Astrocyte (in vitro differentiated cells and primary cell): ENCODE measurements at regions not wholly inside any gene's neighbourhood (a gene's known extent, or its start where the extent isn't known, plus 50 kb on each side); places are given as distances from the start of the nearest gene placed in this dataset.
A peak's percentile ranks its signal among the peaks of the same experiment; 100 is the strongest.

ENCODE experiments used
- DNase-seq: peaks from one replicate; pipeline ENCODE4 v3.0.0-alpha.2; 2010; ENCODE audit warnings: low read depth
- FAIRE-seq: peaks from 2 replicates; lab custom pipeline; 2011; peaks lifted over from hg19 to GRCh38; lab: Jason Lieb, UNC
- H2AFZ ChIP-seq: 2 replicates; pipeline ENCODE4 v1.6.0; 2012; ENCODE audit warnings: low read depth, low read length, inconsistent platforms
- H3K27ac ChIP-seq: 2 replicates; pipeline ENCODE4 v1.5.1; 2011; ENCODE audit warnings: low read depth, low read length, inconsistent platforms
- H3K27me3 ChIP-seq: 2 replicates; pipeline ENCODE4 v1.6.0; 2011; ENCODE audit warnings: low read length, inconsistent platforms; ENCODE audit not compliant: insufficient read depth
- H3K36me3 ChIP-seq: 2 replicates; pipeline ENCODE4 v1.5.1; 2011; ENCODE audit warnings: low read length, inconsistent platforms; ENCODE audit not compliant: insufficient read depth
- H3K4me1 ChIP-seq: 2 replicates; pipeline ENCODE4 v1.5.1; 2011; ENCODE audit warnings: low read length, inconsistent platforms; ENCODE audit not compliant: insufficient read depth
- H3K4me2 ChIP-seq: 2 replicates; pipeline ENCODE4 v1.6.0; 2012; ENCODE audit warnings: low read length, inconsistent platforms
- H3K4me3 ChIP-seq: 2 replicates; pipeline ENCODE4 v1.5.1; 2011; ENCODE audit warnings: low read depth, mild to moderate bottlenecking, low read length, inconsistent platforms; ENCODE audit not compliant: insufficient read depth
- H3K79me2 ChIP-seq: 2 replicates; pipeline ENCODE4 v1.6.0; 2012; ENCODE audit warnings: mild to moderate bottlenecking, low read length, inconsistent platforms; ENCODE audit not compliant: insufficient read depth
- H3K9ac ChIP-seq: 2 replicates; pipeline ENCODE4 v1.6.0; 2012; ENCODE audit warnings: mild to moderate bottlenecking, low read length, inconsistent platforms
- H3K9me3 ChIP-seq: 2 replicates; pipeline ENCODE4 v1.5.1; 2012; ENCODE audit warnings: low read depth, mild to moderate bottlenecking, low read length, inconsistent platforms; ENCODE audit not compliant: insufficient read depth
- H4K20me1 ChIP-seq: 2 replicates; pipeline ENCODE4 v1.6.0; 2012; ENCODE audit warnings: low read length, inconsistent platforms; ENCODE audit not compliant: insufficient read depth
- H3K27ac Mint-ChIP-seq: one replicate; pipeline ENCODE4 v1.8.0; 2021; ENCODE audit warnings: mild to moderate bottlenecking, mixed read lengths; ENCODE audit not compliant: unreplicated experiment
- H3K27me3 Mint-ChIP-seq: one replicate; pipeline ENCODE4 v1.8.0; 2021; ENCODE audit warnings: low read depth, mixed read lengths; ENCODE audit not compliant: unreplicated experiment
- H3K36me3 Mint-ChIP-seq: one replicate; pipeline ENCODE4 v1.8.0; 2021; ENCODE audit warnings: low read depth, mixed read lengths; ENCODE audit not compliant: unreplicated experiment
- H3K4me1 Mint-ChIP-seq: one replicate; pipeline ENCODE4 v1.8.0; 2021; ENCODE audit warnings: low read depth, mixed read lengths; ENCODE audit not compliant: unreplicated experiment
- H3K4me3 Mint-ChIP-seq: one replicate; pipeline ENCODE4 v1.8.0; 2021; ENCODE audit warnings: mild to moderate bottlenecking, moderate library complexity, mixed read lengths; ENCODE audit not compliant: unreplicated experiment
- H3K9me3 Mint-ChIP-seq: one replicate; pipeline ENCODE4 v1.8.0; 2021; ENCODE audit warnings: mild to moderate bottlenecking, mixed read lengths; ENCODE audit not compliant: unreplicated experiment
- EZH2 ChIP-seq: IDR thresholded peaks from 2 replicates; pipeline ENCODE4 v1.6.1; 2012; ENCODE audit warnings: mild to moderate bottlenecking, low read length, inconsistent platforms; ENCODE audit not compliant: insufficient read depth
- TF ChIP-seq, protein P1 (sequence below): IDR thresholded peaks from 2 replicates; pipeline ENCODE4 v1.5.1; 2011; ENCODE audit warnings: low read depth, mild to moderate bottlenecking, inconsistent platforms, low read length, moderate library complexity; ENCODE audit not compliant: insufficient read depth

DNA sequence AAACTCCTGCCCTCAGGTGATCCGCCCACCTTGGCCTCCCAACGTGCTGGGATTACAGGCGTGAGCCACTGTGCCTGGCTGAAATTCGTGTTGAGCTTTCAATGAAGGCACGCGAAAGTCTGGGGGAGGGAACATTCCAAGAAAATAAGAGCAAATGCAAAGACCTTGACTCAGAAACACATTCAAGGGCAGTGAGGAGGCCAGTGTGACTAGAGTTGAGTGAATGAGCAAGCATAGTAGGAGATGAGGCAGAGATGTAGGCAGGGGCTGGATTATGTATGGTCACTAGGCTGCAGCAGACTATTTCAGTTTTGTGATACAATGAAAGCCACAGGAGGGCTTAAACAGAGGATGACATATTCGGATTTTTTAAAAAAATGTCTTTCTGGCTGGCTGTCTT, 67.0 kb downstream of the SCN11A start:
- H3K4me3 ChIP-seq = no peak overlapping the region
- no peaks in the 10 kb centered on the region for H3K9me3 ChIP-seq
- H3K27me3 ChIP-seq = no peaks in the 10 kb centered on the region
- H3K79me2 ChIP-seq = no peaks in the 10 kb centered on the region
- Mint-ChIP-seq H3K27me3 (peaks cover 9% of the 10 kb centered on the region), H3K9me3 (peaks cover 2% of the 10 kb centered on the region), H3K4me3 (no peak overlapping the region), H3K36me3 (no peaks in the 10 kb centered on the region), H3K27ac (no peak overlapping the region), H3K4me1 (peaks cover 7% of the 10 kb centered on the region)
- H2AFZ ChIP-seq = no peak overlapping the region
- TF ChIP-seq, protein P1, sequence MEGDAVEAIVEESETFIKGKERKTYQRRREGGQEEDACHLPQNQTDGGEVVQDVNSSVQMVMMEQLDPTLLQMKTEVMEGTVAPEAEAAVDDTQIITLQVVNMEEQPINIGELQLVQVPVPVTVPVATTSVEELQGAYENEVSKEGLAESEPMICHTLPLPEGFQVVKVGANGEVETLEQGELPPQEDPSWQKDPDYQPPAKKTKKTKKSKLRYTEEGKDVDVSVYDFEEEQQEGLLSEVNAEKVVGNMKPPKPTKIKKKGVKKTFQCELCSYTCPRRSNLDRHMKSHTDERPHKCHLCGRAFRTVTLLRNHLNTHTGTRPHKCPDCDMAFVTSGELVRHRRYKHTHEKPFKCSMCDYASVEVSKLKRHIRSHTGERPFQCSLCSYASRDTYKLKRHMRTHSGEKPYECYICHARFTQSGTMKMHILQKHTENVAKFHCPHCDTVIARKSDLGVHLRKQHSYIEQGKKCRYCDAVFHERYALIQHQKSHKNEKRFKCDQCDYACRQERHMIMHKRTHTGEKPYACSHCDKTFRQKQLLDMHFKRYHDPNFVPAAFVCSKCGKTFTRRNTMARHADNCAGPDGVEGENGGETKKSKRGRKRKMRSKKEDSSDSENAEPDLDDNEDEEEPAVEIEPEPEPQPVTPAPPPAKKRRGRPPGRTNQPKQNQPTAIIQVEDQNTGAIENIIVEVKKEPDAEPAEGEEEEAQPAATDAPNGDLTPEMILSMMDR = no peak
- no peak for TF ChIP-seq EZH2
- DNase-seq (peak; percentile 8), FAIRE-seq (no peak)
- H3K36me3 ChIP-seq = no peaks in the 10 kb centered on the region
- H4K20me1 ChIP-seq = no peaks in the 10 kb centered on the region
- peaks cover 15% of the 10 kb centered on the region for H3K4me1 ChIP-seq
- H3K4me2 ChIP-seq = no peak overlapping the region
- H3K27ac ChIP-seq = peak overlapping the region; percentile 82
- H3K9ac ChIP-seq = no peak overlapping the region

DNA sequence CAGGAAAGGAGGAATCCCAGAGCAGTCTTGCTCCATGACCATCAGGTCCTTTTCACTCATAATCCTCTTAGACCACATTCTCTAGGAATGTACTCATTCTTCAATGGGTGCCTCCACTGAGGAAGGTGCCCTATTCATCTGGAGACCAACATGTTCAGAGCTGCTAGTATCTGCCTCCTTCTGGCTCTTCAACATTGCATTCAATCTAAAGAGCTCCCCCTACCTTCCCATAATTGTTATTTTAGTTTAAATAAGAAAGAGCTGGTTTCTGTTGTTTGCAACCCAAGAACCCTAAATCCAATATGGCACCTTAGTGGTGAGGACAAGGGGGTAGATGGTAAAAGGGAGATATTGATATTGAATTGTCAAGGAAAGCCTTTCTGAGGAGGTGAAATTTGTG, 67.6 kb downstream of the SCN11A start:
- no peak overlapping the region for H2AFZ ChIP-seq
- no peaks in the 10 kb centered on the region for H3K36me3 ChIP-seq
- peaks cover 2% of the 10 kb centered on the region for H3K9me3 Mint-ChIP-seq
- no peak overlapping the region for H3K27ac ChIP-seq
- TF ChIP-seq EZH2 = no peak
- TF ChIP-seq, protein P1 = no peak
- H3K4me3 Mint-ChIP-seq = no peak overlapping the region
- no peaks in the 10 kb centered on the region for H3K27me3 ChIP-seq
- no peak overlapping the region for H3K4me3 ChIP-seq
- H3K79me2 ChIP-seq = no peaks in the 10 kb centered on the region
- H4K20me1 ChIP-seq = no peaks in the 10 kb centered on the region
- H3K4me2 ChIP-seq = no peak overlapping the region
- H3K9me3 ChIP-seq = no peaks in the 10 kb centered on the region
- no peak overlapping the region for H3K27ac Mint-ChIP-seq
- no peaks in the 10 kb centered on the region for H3K36me3 Mint-ChIP-seq
- peaks cover 15% of the 10 kb centered on the region for H3K4me1 ChIP-seq
- peaks cover 9% of the 10 kb centered on the region for H3K27me3 Mint-ChIP-seq
- no peak overlapping the region for H3K9ac ChIP-seq
- FAIRE-seq = no peak
- peaks cover 7% of the 10 kb centered on the region for H3K4me1 Mint-ChIP-seq
- no peak for DNase-seq

DNA sequence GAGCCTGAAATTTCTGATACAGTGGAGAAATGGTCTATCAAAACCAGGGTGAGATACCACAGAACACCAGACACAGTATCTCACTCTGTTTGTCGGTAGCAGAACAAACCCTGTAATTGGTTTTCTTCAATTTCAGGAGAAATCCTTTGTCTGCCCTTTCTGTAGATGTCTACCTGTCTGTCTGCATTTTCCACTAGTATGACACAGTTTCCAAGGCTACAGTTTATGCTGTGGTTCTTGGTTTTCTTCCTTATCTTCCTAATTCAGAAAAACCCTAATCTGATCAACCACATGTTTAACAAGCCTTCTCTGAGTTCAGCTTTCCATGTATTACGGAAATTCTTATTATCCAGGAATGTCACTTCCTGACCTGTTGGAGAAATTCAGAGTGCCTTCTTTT, 70.8 kb downstream of the SCN11A start:
- Histone ChIP-seq H3K4me3 (no peak overlapping the region), H3K4me2 (no peak overlapping the region), H3K79me2 (no peaks in the 10 kb centered on the region), H3K4me1 (peaks cover 6% of the 10 kb centered on the region), H3K27me3 (no peaks in the 10 kb centered on the region), H3K9ac (no peak overlapping the region), H4K20me1 (no peaks in the 10 kb centered on the region), H3K27ac (no peak overlapping the region), H2AFZ (no peak overlapping the region), H3K9me3 (no peaks in the 10 kb centered on the region), H3K36me3 (no peaks in the 10 kb centered on the region)
- no peak for TF ChIP-seq EZH2
- TF ChIP-seq, protein P1 = no peak
- no peak overlapping the region for H3K27ac Mint-ChIP-seq
- H3K36me3 Mint-ChIP-seq = no peaks in the 10 kb centered on the region
- H3K4me1 Mint-ChIP-seq = peaks cover 2% of the 10 kb centered on the region
- H3K4me3 Mint-ChIP-seq = no peak overlapping the region
- peaks cover 11% of the 10 kb centered on the region for H3K27me3 Mint-ChIP-seq
- no peak for FAIRE-seq
- no peak for DNase-seq
- H3K9me3 Mint-ChIP-seq = peaks cover 2% of the 10 kb centered on the region
